CD8-positive, alpha-beta memory T cell (primary cell): ENCODE measurements at regions not wholly inside any gene's neighbourhood (a gene's known extent, or its start where the extent isn't known, plus 50 kb on each side); places are given as distances from the start of the nearest gene placed in this dataset.

Source experiments
- CTCF ChIA-PET: fragments of 350-600 bp; sonication (Branson Sonifier 250); formaldehyde crosslinking; loops from one replicate; lab custom pipeline; 2021; ENCODE audit warnings: antibody characterized with exemption; lab: Charles Lee
- POLR2A ChIA-PET: fragments of 350-600 bp; sonication (Branson Sonifier 250); formaldehyde crosslinking; loops from one replicate; lab custom pipeline; 2021; ENCODE audit warnings: antibody characterized with exemption; lab: Charles Lee
- DNase-seq, 5 donors: peaks; one replicate each; pipeline versions ENCODE4 v3.0.0 to v3.0.0-alpha.2; 2020 to 2022; ENCODE audit warnings: mixed read lengths in 1 of 5
- H3K27ac ChIP-seq: one replicate; pipeline ENCODE4 v1.7.0; 2013; ENCODE audit warnings: low read depth, mild to moderate bottlenecking, low read length, moderate library complexity
- H3K27me3 ChIP-seq: 2 replicates; pipeline ENCODE4 v1.7.0; 2013; ENCODE audit warnings: low read length, mild to moderate bottlenecking; ENCODE audit not compliant: insufficient read depth, poor library complexity, severe bottlenecking
- H3K36me3 ChIP-seq: 2 replicates; pipeline ENCODE4 v1.7.0; 2013; ENCODE audit warnings: mild to moderate bottlenecking, low read length, moderate library complexity; ENCODE audit not compliant: insufficient read depth
- H3K4me1 ChIP-seq: 2 replicates; pipeline ENCODE4 v1.7.0; 2013; ENCODE audit warnings: mild to moderate bottlenecking, low read length, moderate library complexity; ENCODE audit not compliant: insufficient read depth
- H3K4me3 ChIP-seq: 2 replicates; pipeline ENCODE4 v1.7.0; 2013; ENCODE audit warnings: mild to moderate bottlenecking, low read length
- H3K9me3 ChIP-seq: 2 replicates; pipeline ENCODE4 v1.7.0; 2013; ENCODE audit warnings: mild to moderate bottlenecking, low read length
- H3K27ac Mint-ChIP-seq, 8 donors: one replicate each; pipeline ENCODE4 v1.8.0; 2020 to 2021; ENCODE audit warnings: mixed read lengths in 8 of 8, mild to moderate bottlenecking in 6 of 8, inconsistent platforms in 3 of 8, moderate library complexity in 3 of 8
- H3K27me3 Mint-ChIP-seq, 2 donors: one replicate each; pipeline ENCODE4 v1.8.0; 2020 to 2021; ENCODE audit warnings: mixed read lengths in 2 of 2, mild to moderate bottlenecking in 1 of 2, moderate library complexity in 1 of 2
- H3K36me3 Mint-ChIP-seq, 3 donors: one replicate each; pipeline ENCODE4 v1.8.0; 2020 to 2021; ENCODE audit warnings: mixed read lengths in 3 of 3, inconsistent platforms in 1 of 3, mild to moderate bottlenecking in 1 of 3
- H3K4me1 Mint-ChIP-seq, 3 donors: one replicate each; pipeline ENCODE4 v1.8.0; 2020 to 2021; ENCODE audit warnings: mixed read lengths in 3 of 3, inconsistent platforms in 1 of 3, mild to moderate bottlenecking in 1 of 3
- H3K4me3 Mint-ChIP-seq, 7 donors: one replicate each; pipeline ENCODE4 v1.8.0; 2020 to 2021; ENCODE audit warnings: mixed read lengths in 7 of 7, mild to moderate bottlenecking in 6 of 7, moderate library complexity in 4 of 7, inconsistent platforms in 2 of 7
- H3K9me3 Mint-ChIP-seq, 5 donors: one replicate each; pipeline ENCODE4 v1.8.0; 2020 to 2022; ENCODE audit warnings: mixed read lengths in 5 of 5, mild to moderate bottlenecking in 3 of 5, moderate library complexity in 2 of 5, inconsistent platforms in 1 of 5

DNA sequence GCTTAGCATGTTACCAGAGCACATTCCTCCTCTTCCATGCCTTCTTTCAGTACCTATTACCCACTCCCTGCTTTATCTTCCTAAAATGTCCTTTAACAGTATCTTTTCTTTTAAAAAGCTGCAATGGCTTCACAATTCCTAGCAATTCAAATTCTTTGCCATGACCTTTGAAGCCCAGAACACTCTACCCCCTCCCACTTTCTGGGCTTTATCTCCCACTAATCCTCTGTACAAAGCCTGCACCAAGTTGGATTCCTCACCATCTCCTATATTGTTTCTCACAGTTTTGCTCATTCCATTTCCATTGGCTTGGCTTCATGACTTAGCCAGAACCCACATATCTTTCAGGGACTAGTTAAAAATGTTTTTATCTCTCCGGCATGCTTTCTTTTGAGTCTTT lies 80.9 kb downstream of the FAM76B start:
- Histone ChIP-seq H3K27ac (no peak overlapping the region), H3K4me1 (peaks cover 22% of the 10 kb centered on the region), H3K36me3 (no peaks in the 10 kb centered on the region), H3K4me3 (no peak overlapping the region), H3K9me3 (no peaks in the 10 kb centered on the region), H3K27me3 (no peaks in the 10 kb centered on the region)
- POLR2A ChIA-PET = no interaction called here
- Mint-ChIP-seq H3K4me1 (peaks cover 0 to 5% (median 0%) of the 10 kb centered on the region in 3 donors), H3K27ac (no peak overlapping the region), H3K9me3 (no peaks in the 10 kb centered on the region), H3K4me3 (no peak overlapping the region), H3K27me3 (peaks cover 0 to 13% of the 10 kb centered on the region in 2 donors), H3K36me3 (no peaks in the 10 kb centered on the region)
- DNase-seq = no peak
- CTCF ChIA-PET = interaction anchor here (1.1 to 17.2 kb wide), 2 partner anchors 452 to 554 kb away, joined by 3 to 335 read pairs; no protein-coding TSS in a partner anchor

DNA sequence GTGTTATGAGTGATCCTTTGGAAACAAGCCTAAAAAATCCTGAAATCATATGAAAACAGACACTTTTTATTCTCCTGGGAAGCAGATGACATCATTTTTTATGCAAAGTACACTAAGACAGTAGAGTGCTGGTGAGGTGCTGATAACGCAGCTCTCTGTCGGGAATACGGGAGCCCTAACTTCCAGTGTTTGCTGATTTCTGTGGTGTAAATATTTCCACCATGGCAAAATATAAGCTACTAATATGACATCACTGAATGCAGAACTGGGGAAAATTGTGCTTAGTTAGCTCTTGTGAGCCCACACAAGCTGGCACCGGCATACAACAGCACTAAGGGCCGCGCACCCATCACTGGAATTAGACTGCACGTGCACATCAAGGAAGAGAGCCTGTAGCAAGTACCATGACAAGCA lies 82.6 kb downstream of the FAM76B start:
- no peak overlapping the region for H3K4me3 Mint-ChIP-seq
- H3K27me3 Mint-ChIP-seq = peaks cover 0 to 5% of the 10 kb centered on the region in 2 donors
- peaks cover 0 to 5% (median 0%) of the 10 kb centered on the region in 3 donors for H3K4me1 Mint-ChIP-seq
- peaks cover 37% of the 10 kb centered on the region for H3K4me1 ChIP-seq
- no peaks in the 10 kb centered on the region for H3K27me3 ChIP-seq
- no peak overlapping the region for H3K27ac ChIP-seq
- no peaks in the 10 kb centered on the region for H3K9me3 Mint-ChIP-seq
- H3K36me3 ChIP-seq = no peaks in the 10 kb centered on the region
- CTCF ChIA-PET = interaction anchor here (2.1 to 17.2 kb wide), 5 partner anchors 13 to 552 kb away, joined by 6 to 335 read pairs (median 24); partner anchors contain the start of gene SESN3
- no peak overlapping the region for H3K27ac Mint-ChIP-seq
- no peak for DNase-seq
- POLR2A ChIA-PET = no interaction called here
- H3K9me3 ChIP-seq = no peaks in the 10 kb centered on the region
- H3K4me3 ChIP-seq = no peak overlapping the region
- H3K36me3 Mint-ChIP-seq = no peaks in the 10 kb centered on the region

DNA sequence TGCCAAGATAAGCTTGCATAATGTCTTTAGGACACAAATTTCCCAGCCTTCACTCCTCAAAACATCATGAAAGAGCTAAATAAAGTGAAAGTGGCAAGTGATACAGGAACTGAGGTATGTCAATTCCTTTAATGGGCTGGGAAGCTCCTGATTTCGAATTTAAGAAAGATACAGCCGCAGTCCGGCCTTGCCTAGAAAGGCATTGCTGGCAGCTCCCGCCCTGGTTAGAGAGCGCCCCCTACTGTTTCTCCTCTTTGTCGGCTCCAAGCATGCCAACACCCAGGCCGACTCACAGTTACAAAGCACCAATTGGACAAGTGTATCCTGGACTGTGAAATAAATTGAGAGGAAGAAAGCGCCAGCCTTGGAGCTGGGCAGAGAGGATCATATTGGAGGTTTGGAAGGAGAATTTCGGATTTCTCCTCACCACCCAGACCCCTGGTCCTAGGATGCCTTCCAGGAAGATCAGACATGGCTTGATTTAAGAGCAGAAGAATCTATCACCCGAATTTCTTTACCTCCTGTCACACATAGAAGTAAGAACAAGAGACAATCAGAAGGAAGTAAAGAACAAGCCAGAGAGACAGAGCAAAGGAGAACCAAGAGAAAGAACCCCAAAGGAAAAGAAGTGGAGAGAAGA lies 84.0 kb downstream of the FAM76B start:
- POLR2A ChIA-PET = interaction anchor here (0.5 to 1.2 kb wide), 7 partner anchors 368 to 1968 kb away, joined by 3 to 9 read pairs (median 4); no protein-coding TSS in a partner anchor
- peak; percentile 67 to 88 (median 79) for DNase-seq
- Histone ChIP-seq H3K4me3 (peak overlapping the region; percentile 35), H3K36me3 (no peaks in the 10 kb centered on the region), H3K4me1 (peaks cover 47% of the 10 kb centered on the region), H3K27ac (no peak overlapping the region), H3K9me3 (no peaks in the 10 kb centered on the region), H3K27me3 (no peaks in the 10 kb centered on the region)
- Mint-ChIP-seq H3K9me3 (no peaks in the 10 kb centered on the region), H3K4me1 (peaks cover 7 to 10% (median 9%) of the 10 kb centered on the region in 3 donors), H3K27ac (no peak overlapping the region), H3K36me3 (no peaks in the 10 kb centered on the region), H3K4me3 (no peak overlapping the region), H3K27me3 (no peaks in the 10 kb centered on the region)
- CTCF ChIA-PET = interaction anchor here (0.6 to 17.2 kb wide), 60 partner anchors 10 to 733 kb away, joined by 3 to 335 read pairs (median 4); partner anchors contain the start of genes CEP57, CWC15, ENDOD1 and FAM76B

DNA sequence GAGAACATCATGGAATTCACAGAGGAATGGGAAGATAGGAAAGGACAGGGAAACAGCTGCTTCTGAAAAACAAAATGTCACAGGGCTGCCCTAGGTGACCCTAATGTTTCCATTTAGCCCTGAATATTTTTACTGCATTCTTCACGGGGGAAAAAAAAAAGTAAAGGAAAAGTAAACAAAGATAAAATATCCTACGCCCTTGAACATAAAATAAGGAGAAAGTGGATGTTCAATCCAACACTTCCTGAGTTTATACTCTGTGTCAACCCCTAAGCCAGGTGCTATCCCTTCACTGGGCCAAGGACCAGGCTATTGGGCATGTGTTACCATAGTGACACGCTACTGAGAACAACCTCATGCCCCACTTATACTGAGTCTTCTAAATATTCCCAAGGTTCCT lies 84.7 kb downstream of the FAM76B start:
- no peak overlapping the region for H3K27ac ChIP-seq
- POLR2A ChIA-PET = interaction anchor here (0.5 to 1.2 kb wide), 6 partner anchors 368 to 553 kb away, joined by 3 to 9 read pairs (median 4); no protein-coding TSS in a partner anchor
- Mint-ChIP-seq H3K4me3 (no peak overlapping the region), H3K36me3 (no peaks in the 10 kb centered on the region), H3K27ac (no peak overlapping the region), H3K9me3 (no peaks in the 10 kb centered on the region), H3K4me1 (peaks cover 15 to 17% (median 17%) of the 10 kb centered on the region in 3 donors), H3K27me3 (no peaks in the 10 kb centered on the region)
- H3K27me3 ChIP-seq = no peaks in the 10 kb centered on the region
- H3K4me3 ChIP-seq = no peak overlapping the region
- H3K9me3 ChIP-seq = no peaks in the 10 kb centered on the region
- CTCF ChIA-PET = interaction anchor here (0.5 to 17.2 kb wide), 58 partner anchors 11 to 732 kb away, joined by 3 to 335 read pairs (median 4); partner anchors contain the start of genes CEP57, CWC15, ENDOD1 and FAM76B
- peaks cover 54% of the 10 kb centered on the region for H3K4me1 ChIP-seq
- no peaks in the 10 kb centered on the region for H3K36me3 ChIP-seq
- no peak for DNase-seq

DNA sequence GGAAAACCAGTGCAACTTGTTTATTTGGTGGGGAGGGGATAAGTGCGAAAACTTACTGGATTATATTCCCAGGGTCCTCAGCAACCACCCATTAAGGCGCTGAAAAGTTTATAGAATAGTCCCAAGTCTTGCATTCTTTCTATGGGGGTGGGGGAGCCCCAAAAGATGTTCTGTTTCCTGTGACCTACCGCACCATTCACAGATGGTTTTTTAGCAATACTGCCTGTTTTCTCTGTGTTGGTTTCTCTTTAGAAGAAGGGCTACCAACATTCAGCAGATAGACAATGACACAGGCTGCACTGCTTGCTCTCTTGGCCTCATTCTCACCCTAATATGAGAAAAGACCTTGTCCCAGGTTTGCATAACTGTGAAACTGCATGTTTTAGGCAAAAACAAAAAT lies 86.5 kb downstream of the FAM76B start:
- Mint-ChIP-seq H3K27me3 (no peaks in the 10 kb centered on the region), H3K9me3 (no peaks in the 10 kb centered on the region), H3K36me3 (no peaks in the 10 kb centered on the region), H3K27ac (peak overlapping the region in 3 of 8 donors; percentile 61 to 74 (median 62)), H3K4me3 (peak overlapping the region in 6 of 7 donors; percentile 3 to 55 (median 36)), H3K4me1 (peaks cover 33 to 36% (median 35%) of the 10 kb centered on the region in 3 donors)
- no peaks in the 10 kb centered on the region for H3K27me3 ChIP-seq
- no peaks in the 10 kb centered on the region for H3K9me3 ChIP-seq
- H3K36me3 ChIP-seq = no peaks in the 10 kb centered on the region
- CTCF ChIA-PET = interaction anchor here (1.6 to 17.2 kb wide), 2 partner anchors 9 to 548 kb away, joined by 4 to 335 read pairs; no protein-coding TSS in a partner anchor
- POLR2A ChIA-PET = no interaction called here
- no peak overlapping the region for H3K27ac ChIP-seq
- H3K4me1 ChIP-seq = peaks cover 73% of the 10 kb centered on the region
- DNase-seq = no peak
- H3K4me3 ChIP-seq = peak overlapping the region; percentile 20

DNA sequence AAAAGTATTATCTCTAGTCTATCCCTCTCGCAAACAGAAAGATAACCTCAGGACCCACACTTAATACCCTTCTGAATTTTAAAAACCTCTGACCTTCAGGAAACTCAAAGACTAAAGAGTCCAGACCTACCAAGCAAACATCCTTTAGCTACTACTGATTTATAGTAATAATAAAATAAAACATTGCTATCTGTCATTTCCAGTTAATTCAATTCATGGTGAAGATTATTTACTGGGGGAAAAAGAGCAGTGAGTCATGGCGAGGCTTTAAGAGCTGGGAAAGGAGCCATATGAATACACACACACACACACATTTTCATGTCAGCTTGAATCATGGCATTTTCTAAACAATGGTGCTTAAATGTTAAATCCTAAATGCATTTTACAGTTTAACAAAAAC lies 87.1 kb downstream of the FAM76B start:
- H3K4me1 ChIP-seq = peaks cover 78% of the 10 kb centered on the region
- H3K27ac ChIP-seq = no peak overlapping the region
- CTCF ChIA-PET = interaction anchor here (1.6 to 17.2 kb wide), 2 partner anchors 8 to 548 kb away, joined by 4 to 335 read pairs; no protein-coding TSS in a partner anchor
- H3K4me3 Mint-ChIP-seq = peak overlapping the region in 5 of 7 donors; percentile 3 to 55 (median 19)
- POLR2A ChIA-PET = no interaction called here
- no peak overlapping the region for H3K4me3 ChIP-seq
- no peaks in the 10 kb centered on the region for H3K9me3 Mint-ChIP-seq
- H3K27me3 Mint-ChIP-seq = no peaks in the 10 kb centered on the region
- DNase-seq = no peak
- peak overlapping the region in 3 of 8 donors; percentile 61 to 74 (median 62) for H3K27ac Mint-ChIP-seq
- no peaks in the 10 kb centered on the region for H3K36me3 ChIP-seq
- peaks cover 36 to 41% (median 40%) of the 10 kb centered on the region in 3 donors for H3K4me1 Mint-ChIP-seq
- H3K36me3 Mint-ChIP-seq = no peaks in the 10 kb centered on the region
- H3K9me3 ChIP-seq = no peaks in the 10 kb centered on the region
- H3K27me3 ChIP-seq = no peaks in the 10 kb centered on the region

DNA sequence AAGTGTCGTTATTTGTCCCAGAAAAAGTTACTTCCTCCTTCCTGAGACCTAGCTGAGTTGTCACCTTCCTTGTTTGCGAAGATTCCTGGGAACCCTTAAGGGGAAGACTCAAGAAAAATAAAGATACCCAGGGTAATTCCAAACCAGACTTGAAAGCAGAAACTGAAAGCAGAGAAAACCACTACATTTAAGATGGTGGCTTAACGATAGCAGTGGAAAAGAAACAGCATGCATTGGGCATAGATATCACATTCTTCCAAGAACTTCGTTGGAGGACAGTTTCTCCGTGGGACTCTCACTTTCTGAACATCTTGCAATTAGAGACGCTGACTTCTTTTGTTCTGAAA lies 89.1 kb downstream of the FAM76B start:
- Histone ChIP-seq H3K27me3 (no peaks in the 10 kb centered on the region), H3K9me3 (no peaks in the 10 kb centered on the region), H3K4me1 (peaks cover 71% of the 10 kb centered on the region), H3K27ac (peak overlapping the region; percentile 66), H3K4me3 (peak overlapping the region; percentile 49), H3K36me3 (no peaks in the 10 kb centered on the region)
- peak in 1 of 5 donors; percentile 22 for DNase-seq
- ChIA-PET CTCF (interaction anchor here (2.1 to 17.2 kb wide), 2 partner anchors 469 to 546 kb away, joined by 5 to 335 read pairs; partner anchors contain the start of gene SESN3), POLR2A (interaction anchor here (1.3 kb wide), 1 partner anchor 469 kb away, joined by 4 read pairs; the partner anchor contains the start of gene SESN3)
- Mint-ChIP-seq H3K4me1 (peaks cover 36 to 49% (median 47%) of the 10 kb centered on the region in 3 donors), H3K27ac (peak overlapping the region; percentile 82 to 98 (median 94)), H3K27me3 (no peaks in the 10 kb centered on the region), H3K9me3 (no peaks in the 10 kb centered on the region), H3K4me3 (peak overlapping the region; percentile 68 to 86 (median 78)), H3K36me3 (peaks cover 0 to 1% (median 0%) of the 10 kb centered on the region in 3 donors)
